HEK293T (cell line): ENCODE measurements at regions not wholly inside any gene's neighbourhood (a gene's known extent, or its start where the extent isn't known, plus 50 kb on each side); places are given as distances from the start of the nearest gene placed in this dataset.
"Not testable (repeated sequence)": the region's sequence is repeated elsewhere in the genome, so short reads cannot be mapped to it uniquely, and the experiment has no call there.

Experiments used
- ARNT ChIP-seq: fragments of 450-650 bp; IDR thresholded peaks from 2 replicates; pipeline ENCODE4 v1.6.1; 2017; ENCODE audit warnings: mild to moderate bottlenecking
- BHLHE40 ChIP-seq: fragments of 450-650 bp; IDR thresholded peaks from 2 replicates; pipeline ENCODE4 v1.6.1; 2016; ENCODE audit warnings: mild to moderate bottlenecking, moderate library complexity, borderline replicate concordance
- CTBP1 ChIP-seq: fragments of 450-650 bp; IDR thresholded peaks from 2 replicates; pipeline ENCODE4 v1.6.1; 2016; ENCODE audit warnings: borderline replicate concordance
- ELF4 ChIP-seq: fragments of 450-650 bp; IDR thresholded peaks from 2 replicates; pipeline ENCODE4 v1.6.1; 2017; ENCODE audit warnings: antibody characterized with exemption
- FOXA1 ChIP-seq: fragments of 450-650 bp; IDR thresholded peaks from 2 replicates; pipeline ENCODE4 v1.6.1; 2016; ENCODE audit warnings: mild to moderate bottlenecking
- FOXK2 ChIP-seq: fragments of 450-650 bp; IDR thresholded peaks from 2 replicates; pipeline ENCODE4 v1.6.1; 2016; ENCODE audit warnings: mild to moderate bottlenecking
- FOXM1 ChIP-seq: fragments of 450-650 bp; IDR thresholded peaks from 2 replicates; pipeline ENCODE4 v1.6.1; 2017; ENCODE audit warnings: mild to moderate bottlenecking, borderline replicate concordance
- SP1 ChIP-seq: fragments of 450-650 bp; IDR thresholded peaks from 2 replicates; pipeline ENCODE4 v1.6.1; 2017
- TARDBP ChIP-seq: fragments of 450-650 bp; IDR thresholded peaks from 2 replicates; pipeline ENCODE4 v1.6.1; 2016
- ZNF384 ChIP-seq: fragments of 450-650 bp; IDR thresholded peaks from 2 replicates; pipeline ENCODE4 v1.6.1; 2016
- TF ChIP-seq, protein P1 (sequence below): fragments of 450-650 bp; IDR thresholded peaks from 2 replicates; pipeline ENCODE4 v1.6.1; 2016

DNA sequence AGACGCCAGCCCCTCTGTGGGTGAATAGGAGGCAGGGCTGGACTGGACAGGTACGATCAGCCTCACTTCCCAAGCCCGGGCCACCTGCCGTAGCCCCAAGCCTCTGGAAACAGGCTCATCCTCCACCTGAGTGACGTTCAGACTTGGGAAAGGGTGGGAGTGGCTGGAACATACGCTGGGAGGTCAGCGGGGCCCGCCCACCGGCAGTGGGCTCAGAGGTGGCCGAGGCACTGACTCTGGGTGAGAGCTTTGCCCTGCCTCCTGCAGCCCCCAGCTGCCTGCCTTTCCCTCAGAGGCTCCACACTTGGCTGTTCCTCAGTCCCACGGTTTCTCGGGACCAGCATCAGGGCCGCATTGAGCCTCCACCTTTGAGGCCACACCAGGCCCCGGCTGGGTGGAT lies 123.8 kb upstream of the FOXD4L5 start:
- not testable (repeated sequence) for TF ChIP-seq BHLHE40, TARDBP, ELF4, FOXA1, FOXK2, FOXM1, SP1, ZNF384, ARNT, CTBP1
- TF ChIP-seq, protein P1, sequence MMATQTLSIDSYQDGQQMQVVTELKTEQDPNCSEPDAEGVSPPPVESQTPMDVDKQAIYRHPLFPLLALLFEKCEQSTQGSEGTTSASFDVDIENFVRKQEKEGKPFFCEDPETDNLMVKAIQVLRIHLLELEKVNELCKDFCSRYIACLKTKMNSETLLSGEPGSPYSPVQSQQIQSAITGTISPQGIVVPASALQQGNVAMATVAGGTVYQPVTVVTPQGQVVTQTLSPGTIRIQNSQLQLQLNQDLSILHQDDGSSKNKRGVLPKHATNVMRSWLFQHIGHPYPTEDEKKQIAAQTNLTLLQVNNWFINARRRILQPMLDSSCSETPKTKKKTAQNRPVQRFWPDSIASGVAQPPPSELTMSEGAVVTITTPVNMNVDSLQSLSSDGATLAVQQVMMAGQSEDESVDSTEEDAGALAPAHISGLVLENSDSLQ = not testable (repeated sequence)
